Suprapubic skin (tissue), 3 donors: ENCODE measurements at regions not wholly inside any gene's neighbourhood (a gene's known extent, or its start where the extent isn't known, plus 50 kb on each side); places are given as distances from the start of the nearest gene placed in this dataset.

Experiments
- EP300 ChIP-seq: sonication (generic); formaldehyde crosslinking; IDR thresholded peaks from one replicate; pipeline ENCODE4 v1.6.1; 2017; ENCODE audit warnings: antibody characterized with exemption
- POLR2A ChIP-seq, 2 donors: fragments of 450-650 bp; IDR thresholded peaks; one replicate each; pipeline ENCODE4 v1.6.1; 2017; ENCODE audit warnings: antibody characterized with exemption in 2 of 2, mild to moderate bottlenecking in 2 of 2, moderate library complexity in 2 of 2
- TF ChIP-seq, protein P1 (sequence below), 2 donors: fragments of 200-600 bp in 1 of 2; fragments of 450-650 bp in 1 of 2; sonication (generic) in 1 of 2; IDR thresholded peaks; one replicate each; pipeline ENCODE4 v1.5.1; 2016 to 2019; ENCODE audit warnings: antibody characterized with exemption in 2 of 2, mild to moderate bottlenecking in 1 of 2, moderate library complexity in 1 of 2

DNA sequence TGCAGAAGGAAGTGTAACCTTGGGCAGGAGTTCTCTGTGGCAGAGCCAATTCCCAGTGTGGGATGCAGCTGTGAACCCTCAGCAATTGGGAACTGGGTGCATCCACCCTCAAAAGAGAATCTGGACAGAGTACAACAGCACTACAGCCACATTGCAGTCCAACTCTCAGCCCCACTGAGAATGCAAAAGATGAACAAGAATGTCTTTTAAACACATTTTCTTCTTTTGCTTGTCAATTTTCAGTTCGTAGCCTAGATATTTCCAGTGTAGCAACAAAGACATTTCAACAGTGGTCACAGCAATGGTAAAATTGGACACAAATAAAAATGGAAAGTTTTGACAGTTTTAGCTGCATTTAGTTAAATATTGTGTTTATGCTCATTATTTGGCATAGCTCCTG, 114.0 kb upstream of the APP start:
- TF ChIP-seq POLR2A (IDR thresholded peaks at IDR 0.05) (no peak), EP300 (no peak)
- TF ChIP-seq, protein P1, sequence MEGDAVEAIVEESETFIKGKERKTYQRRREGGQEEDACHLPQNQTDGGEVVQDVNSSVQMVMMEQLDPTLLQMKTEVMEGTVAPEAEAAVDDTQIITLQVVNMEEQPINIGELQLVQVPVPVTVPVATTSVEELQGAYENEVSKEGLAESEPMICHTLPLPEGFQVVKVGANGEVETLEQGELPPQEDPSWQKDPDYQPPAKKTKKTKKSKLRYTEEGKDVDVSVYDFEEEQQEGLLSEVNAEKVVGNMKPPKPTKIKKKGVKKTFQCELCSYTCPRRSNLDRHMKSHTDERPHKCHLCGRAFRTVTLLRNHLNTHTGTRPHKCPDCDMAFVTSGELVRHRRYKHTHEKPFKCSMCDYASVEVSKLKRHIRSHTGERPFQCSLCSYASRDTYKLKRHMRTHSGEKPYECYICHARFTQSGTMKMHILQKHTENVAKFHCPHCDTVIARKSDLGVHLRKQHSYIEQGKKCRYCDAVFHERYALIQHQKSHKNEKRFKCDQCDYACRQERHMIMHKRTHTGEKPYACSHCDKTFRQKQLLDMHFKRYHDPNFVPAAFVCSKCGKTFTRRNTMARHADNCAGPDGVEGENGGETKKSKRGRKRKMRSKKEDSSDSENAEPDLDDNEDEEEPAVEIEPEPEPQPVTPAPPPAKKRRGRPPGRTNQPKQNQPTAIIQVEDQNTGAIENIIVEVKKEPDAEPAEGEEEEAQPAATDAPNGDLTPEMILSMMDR (IDR thresholded peaks at IDR 0.05): no peak
